HL-60 (cell line): ENCODE measurements at regions not wholly inside any gene's neighbourhood (a gene's known extent, or its start where the extent isn't known, plus 50 kb on each side); places are given as distances from the start of the nearest gene placed in this dataset.

ENCODE experiments used
- GABPA ChIP-seq: IDR thresholded peaks from 2 replicates; pipeline ENCODE4 v1.6.1; 2012; ENCODE audit warnings: low read depth
- POLR2AphosphoS5 ChIP-seq: IDR thresholded peaks from 2 replicates; pipeline ENCODE4 v1.6.1; 2012; ENCODE audit warnings: low read depth
- SPI1 ChIP-seq: IDR thresholded peaks from 2 replicates; pipeline ENCODE4 v1.6.1; 2012; ENCODE audit warnings: low read depth, mild to moderate bottlenecking, borderline replicate concordance
- TF ChIP-seq, protein P1 (sequence below): IDR thresholded peaks from one replicate; pipeline ENCODE4 v1.5.1; 2011; ENCODE audit warnings: low read length, control low read depth, inconsistent platforms; ENCODE audit not compliant: insufficient read depth
- TF ChIP-seq, protein P2 (sequence below): IDR thresholded peaks from 2 replicates; pipeline ENCODE4 v1.6.1; 2012; ENCODE audit warnings: low read depth; ENCODE audit not compliant: insufficient replicate concordance

DNA sequence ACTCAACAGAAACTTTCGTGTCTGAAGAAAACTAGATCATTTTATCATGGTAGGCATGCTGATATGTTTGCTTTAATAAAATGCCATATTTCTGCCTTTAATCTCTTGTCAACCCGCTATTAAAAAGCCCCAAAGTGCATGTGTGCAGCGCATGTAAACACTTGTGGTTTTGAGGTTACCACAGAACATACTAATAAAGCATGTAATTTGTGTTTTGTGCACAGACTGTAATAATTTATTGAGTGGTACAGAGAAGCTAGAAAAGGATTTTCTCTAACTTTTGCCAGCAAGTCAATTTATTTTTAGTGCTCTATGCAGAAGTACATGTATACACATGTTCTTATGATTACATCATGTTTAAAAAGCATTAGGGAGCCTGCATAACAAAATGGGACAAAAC lies 349.9 kb upstream of the SLC35B3 start:
- TF ChIP-seq, protein P1, sequence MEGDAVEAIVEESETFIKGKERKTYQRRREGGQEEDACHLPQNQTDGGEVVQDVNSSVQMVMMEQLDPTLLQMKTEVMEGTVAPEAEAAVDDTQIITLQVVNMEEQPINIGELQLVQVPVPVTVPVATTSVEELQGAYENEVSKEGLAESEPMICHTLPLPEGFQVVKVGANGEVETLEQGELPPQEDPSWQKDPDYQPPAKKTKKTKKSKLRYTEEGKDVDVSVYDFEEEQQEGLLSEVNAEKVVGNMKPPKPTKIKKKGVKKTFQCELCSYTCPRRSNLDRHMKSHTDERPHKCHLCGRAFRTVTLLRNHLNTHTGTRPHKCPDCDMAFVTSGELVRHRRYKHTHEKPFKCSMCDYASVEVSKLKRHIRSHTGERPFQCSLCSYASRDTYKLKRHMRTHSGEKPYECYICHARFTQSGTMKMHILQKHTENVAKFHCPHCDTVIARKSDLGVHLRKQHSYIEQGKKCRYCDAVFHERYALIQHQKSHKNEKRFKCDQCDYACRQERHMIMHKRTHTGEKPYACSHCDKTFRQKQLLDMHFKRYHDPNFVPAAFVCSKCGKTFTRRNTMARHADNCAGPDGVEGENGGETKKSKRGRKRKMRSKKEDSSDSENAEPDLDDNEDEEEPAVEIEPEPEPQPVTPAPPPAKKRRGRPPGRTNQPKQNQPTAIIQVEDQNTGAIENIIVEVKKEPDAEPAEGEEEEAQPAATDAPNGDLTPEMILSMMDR = no peak
- TF ChIP-seq POLR2AphosphoS5 (no peak), GABPA (no peak), SPI1 (no peak)
- TF ChIP-seq, protein P2, sequence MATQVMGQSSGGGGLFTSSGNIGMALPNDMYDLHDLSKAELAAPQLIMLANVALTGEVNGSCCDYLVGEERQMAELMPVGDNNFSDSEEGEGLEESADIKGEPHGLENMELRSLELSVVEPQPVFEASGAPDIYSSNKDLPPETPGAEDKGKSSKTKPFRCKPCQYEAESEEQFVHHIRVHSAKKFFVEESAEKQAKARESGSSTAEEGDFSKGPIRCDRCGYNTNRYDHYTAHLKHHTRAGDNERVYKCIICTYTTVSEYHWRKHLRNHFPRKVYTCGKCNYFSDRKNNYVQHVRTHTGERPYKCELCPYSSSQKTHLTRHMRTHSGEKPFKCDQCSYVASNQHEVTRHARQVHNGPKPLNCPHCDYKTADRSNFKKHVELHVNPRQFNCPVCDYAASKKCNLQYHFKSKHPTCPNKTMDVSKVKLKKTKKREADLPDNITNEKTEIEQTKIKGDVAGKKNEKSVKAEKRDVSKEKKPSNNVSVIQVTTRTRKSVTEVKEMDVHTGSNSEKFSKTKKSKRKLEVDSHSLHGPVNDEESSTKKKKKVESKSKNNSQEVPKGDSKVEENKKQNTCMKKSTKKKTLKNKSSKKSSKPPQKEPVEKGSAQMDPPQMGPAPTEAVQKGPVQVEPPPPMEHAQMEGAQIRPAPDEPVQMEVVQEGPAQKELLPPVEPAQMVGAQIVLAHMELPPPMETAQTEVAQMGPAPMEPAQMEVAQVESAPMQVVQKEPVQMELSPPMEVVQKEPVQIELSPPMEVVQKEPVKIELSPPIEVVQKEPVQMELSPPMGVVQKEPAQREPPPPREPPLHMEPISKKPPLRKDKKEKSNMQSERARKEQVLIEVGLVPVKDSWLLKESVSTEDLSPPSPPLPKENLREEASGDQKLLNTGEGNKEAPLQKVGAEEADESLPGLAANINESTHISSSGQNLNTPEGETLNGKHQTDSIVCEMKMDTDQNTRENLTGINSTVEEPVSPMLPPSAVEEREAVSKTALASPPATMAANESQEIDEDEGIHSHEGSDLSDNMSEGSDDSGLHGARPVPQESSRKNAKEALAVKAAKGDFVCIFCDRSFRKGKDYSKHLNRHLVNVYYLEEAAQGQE = no peak
